ENCODE measurements at regions not wholly inside any gene's neighbourhood (a gene's known extent, or its start where the extent isn't known, plus 50 kb on each side); places are given as distances from the start of the nearest gene placed in this dataset.

DNA sequence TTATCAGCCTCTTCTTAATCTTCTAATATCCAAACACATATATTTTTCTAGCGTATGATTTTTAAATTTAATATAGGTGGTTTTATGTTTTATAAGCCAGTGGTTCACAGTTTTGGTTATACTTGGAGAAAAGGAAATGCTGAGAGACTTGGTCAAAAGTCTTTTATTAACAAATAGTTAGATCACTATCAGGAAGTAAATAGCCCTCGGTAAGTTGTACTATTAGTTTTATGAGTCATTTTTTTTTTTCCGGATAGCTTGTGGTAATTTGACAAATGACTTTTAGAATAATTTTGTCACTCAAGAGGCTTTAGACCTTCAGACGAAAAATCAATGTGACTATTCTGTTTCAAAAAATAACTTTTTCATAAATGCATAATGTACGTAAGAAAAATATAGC is 232.2 kb upstream of the ROBO1 start:
- Histone ChIP-seq H3K4me3 (ENCODE audit: low read length) (no peak overlapping the region), H3K4me1 (ENCODE audit: control insufficient read depth, insufficient read depth, low read length) (no peaks in the 10 kb centered on the region), H3K27me3 (replicated peaks; ENCODE audit: control insufficient read depth, insufficient read depth, low read length) (no peaks in the 10 kb centered on the region), H3K9ac (ENCODE audit: low read length) (no peak overlapping the region), H3K36me3 (ENCODE audit: control insufficient read depth, insufficient read depth, low read length, severe bottlenecking) (no peaks in the 10 kb centered on the region), H3K9me3 (ENCODE audit: control insufficient read depth, low read length) (peaks cover 6% of the 10 kb centered on the region)
- no peak for DNase-seq (ENCODE audit: low read depth)

DNA sequence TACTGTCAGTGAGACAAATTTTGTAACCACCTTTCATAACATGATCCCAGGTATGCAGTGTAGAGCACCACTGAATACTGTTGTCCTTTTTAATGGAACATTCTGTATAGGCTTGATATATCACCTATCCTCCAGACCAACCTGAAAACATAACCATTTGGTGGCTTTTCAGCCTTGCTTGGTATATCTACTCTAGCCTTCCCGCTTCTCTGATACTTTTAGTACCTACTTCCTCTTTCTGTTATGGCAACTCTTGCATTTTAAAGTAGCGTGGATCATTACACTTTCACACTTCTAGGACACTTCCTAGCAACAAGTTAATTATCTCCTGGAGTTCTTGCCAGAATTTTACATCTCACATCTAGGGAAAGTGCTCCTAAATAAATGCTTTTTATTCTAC is 226.6 kb upstream of the ROBO1 start:
- H3K9ac ChIP-seq (ENCODE audit: low read length), result no peak overlapping the region
- no peaks in the 10 kb centered on the region for H3K27me3 ChIP-seq (replicated peaks; ENCODE audit: control insufficient read depth, insufficient read depth, low read length)
- peaks cover 6% of the 10 kb centered on the region for H3K9me3 ChIP-seq (ENCODE audit: control insufficient read depth, low read length)
- no peaks in the 10 kb centered on the region for H3K36me3 ChIP-seq (ENCODE audit: control insufficient read depth, insufficient read depth, low read length, severe bottlenecking)
- no peak for DNase-seq (ENCODE audit: low read depth)
- H3K4me1 ChIP-seq (ENCODE audit: control insufficient read depth, insufficient read depth, low read length), result no peaks in the 10 kb centered on the region
- H3K4me3 ChIP-seq (ENCODE audit: low read length), result no peak overlapping the region

DNA sequence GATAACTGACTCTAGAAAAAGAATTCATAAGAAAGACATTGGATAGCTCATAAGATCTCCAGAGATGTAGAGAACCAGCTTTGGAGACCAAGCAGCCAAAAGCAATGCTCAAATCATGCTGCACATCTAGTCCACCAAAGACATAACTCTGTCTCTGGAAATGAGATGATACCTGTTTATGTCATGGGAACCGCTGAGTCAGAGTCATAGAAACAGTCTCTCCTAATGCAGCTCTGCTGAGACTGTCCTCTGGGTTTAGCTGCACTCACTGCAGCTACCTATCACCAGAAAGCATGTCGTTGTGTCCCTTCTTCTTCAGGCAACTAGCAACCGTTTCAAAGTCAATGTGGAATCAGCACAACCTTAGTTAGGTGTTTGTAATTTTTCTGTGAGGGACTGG is 218.5 kb upstream of the ROBO1 start:
- Histone ChIP-seq H3K4me1 (ENCODE audit: control insufficient read depth, insufficient read depth, low read length) (no peaks in the 10 kb centered on the region), H3K36me3 (ENCODE audit: control insufficient read depth, insufficient read depth, low read length, severe bottlenecking) (no peaks in the 10 kb centered on the region), H3K4me3 (ENCODE audit: low read length) (no peak overlapping the region), H3K27me3 (replicated peaks; ENCODE audit: control insufficient read depth, insufficient read depth, low read length) (no peaks in the 10 kb centered on the region), H3K9ac (ENCODE audit: low read length) (no peak overlapping the region), H3K9me3 (ENCODE audit: control insufficient read depth, low read length) (no peaks in the 10 kb centered on the region)
- DNase-seq (ENCODE audit: low read depth), result no peak

DNA sequence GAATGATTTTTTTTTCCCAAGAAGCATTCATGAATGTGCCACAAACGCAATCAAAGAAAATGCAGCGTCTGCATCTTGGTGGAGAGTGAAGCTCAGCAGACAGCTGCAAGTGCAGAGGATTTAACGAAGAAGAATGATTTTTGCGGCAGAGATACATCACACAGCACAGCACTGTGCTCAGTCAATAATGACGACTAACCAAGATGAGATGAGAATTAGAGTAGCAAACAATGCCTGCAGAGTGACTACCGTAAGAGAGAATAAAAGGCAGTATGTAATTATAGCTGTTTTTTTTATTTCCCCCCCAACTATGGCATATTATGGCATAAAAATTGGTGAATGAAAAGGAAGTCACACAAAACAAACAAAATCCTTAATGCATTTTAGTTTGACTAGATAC is 218.0 kb upstream of the ROBO1 start:
- H3K9ac ChIP-seq (ENCODE audit: low read length), result no peak overlapping the region
- no peaks in the 10 kb centered on the region for H3K4me1 ChIP-seq (ENCODE audit: control insufficient read depth, insufficient read depth, low read length)
- no peak overlapping the region for H3K4me3 ChIP-seq (ENCODE audit: low read length)
- DNase-seq (ENCODE audit: low read depth), result no peak
- no peaks in the 10 kb centered on the region for H3K36me3 ChIP-seq (ENCODE audit: control insufficient read depth, insufficient read depth, low read length, severe bottlenecking)
- H3K9me3 ChIP-seq (ENCODE audit: control insufficient read depth, low read length), result no peaks in the 10 kb centered on the region
- H3K27me3 ChIP-seq (replicated peaks; ENCODE audit: control insufficient read depth, insufficient read depth, low read length), result no peaks in the 10 kb centered on the region

DNA sequence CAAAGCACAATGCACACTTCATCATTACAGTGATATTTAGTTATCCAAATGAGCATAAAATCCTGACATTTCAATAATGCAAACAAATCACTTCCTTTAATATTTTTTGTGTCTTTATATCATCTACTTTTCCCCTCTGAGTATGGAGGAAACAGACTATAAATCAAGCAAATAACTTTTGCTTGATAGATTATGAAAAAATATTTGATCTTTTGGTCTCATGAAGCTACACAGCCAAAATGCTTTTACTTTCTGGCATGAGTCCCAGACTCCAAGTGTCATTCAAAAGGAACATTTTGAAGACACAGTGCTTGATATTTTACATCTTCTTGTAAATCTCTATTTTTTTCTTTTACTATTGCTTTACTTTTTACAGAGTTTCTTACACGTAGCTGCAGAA is 215.3 kb upstream of the ROBO1 start:
- no peaks in the 10 kb centered on the region for H3K36me3 ChIP-seq (ENCODE audit: control insufficient read depth, insufficient read depth, low read length, severe bottlenecking)
- H3K9ac ChIP-seq (ENCODE audit: low read length), result no peak overlapping the region
- H3K4me1 ChIP-seq (ENCODE audit: control insufficient read depth, insufficient read depth, low read length), result no peaks in the 10 kb centered on the region
- peak; percentile 10 for DNase-seq (ENCODE audit: low read depth)
- no peak overlapping the region for H3K4me3 ChIP-seq (ENCODE audit: low read length)
- no peaks in the 10 kb centered on the region for H3K9me3 ChIP-seq (ENCODE audit: control insufficient read depth, low read length)
- H3K27me3 ChIP-seq (replicated peaks; ENCODE audit: control insufficient read depth, insufficient read depth, low read length), result no peaks in the 10 kb centered on the region

DNA sequence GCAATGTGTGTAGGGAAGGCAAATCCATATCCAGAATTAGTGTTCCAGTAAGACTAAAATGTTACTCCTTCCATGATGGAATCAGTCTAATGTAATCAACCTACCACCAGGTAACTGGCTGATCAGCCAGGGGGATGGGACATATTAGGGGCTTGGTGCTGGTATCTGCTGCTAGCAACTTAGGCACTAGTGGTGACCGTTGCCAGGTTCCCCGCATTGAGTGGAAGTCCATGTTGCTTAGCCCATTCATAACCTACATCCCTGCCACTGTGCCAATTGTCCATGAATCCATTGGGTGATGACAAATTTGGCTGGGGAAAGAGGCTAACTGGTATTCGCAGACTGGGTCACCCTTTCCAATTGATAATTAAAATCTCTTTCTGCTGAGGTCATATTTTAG is 212.2 kb upstream of the ROBO1 start:
- Histone ChIP-seq H3K36me3 (ENCODE audit: control insufficient read depth, insufficient read depth, low read length, severe bottlenecking) (no peaks in the 10 kb centered on the region), H3K4me1 (ENCODE audit: control insufficient read depth, insufficient read depth, low read length) (no peaks in the 10 kb centered on the region), H3K4me3 (ENCODE audit: low read length) (no peak overlapping the region), H3K27me3 (replicated peaks; ENCODE audit: control insufficient read depth, insufficient read depth, low read length) (no peaks in the 10 kb centered on the region), H3K9me3 (ENCODE audit: control insufficient read depth, low read length) (no peaks in the 10 kb centered on the region), H3K9ac (ENCODE audit: low read length) (no peak overlapping the region)
- DNase-seq (ENCODE audit: low read depth), result no peak

DNA sequence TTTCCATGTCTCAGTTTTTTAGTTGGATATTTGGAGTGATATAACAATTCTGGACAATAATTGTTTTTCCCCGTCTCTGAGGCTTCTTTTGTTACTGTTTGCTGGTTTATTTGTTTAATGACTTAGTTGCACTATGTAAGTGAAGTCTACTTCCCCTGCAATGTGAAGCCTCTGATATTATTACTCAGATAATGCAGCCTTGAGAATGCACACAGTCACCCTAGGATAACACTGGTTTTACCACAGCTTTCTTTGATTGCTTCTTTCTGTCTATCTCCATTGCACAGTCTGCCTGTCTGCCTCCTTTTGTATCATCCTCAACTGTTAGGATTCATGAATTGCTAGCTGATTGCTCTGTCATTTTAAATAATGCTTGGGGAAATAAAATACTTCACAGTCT is 208.7 kb upstream of the ROBO1 start:
- Histone ChIP-seq H3K4me3 (ENCODE audit: low read length) (no peak overlapping the region), H3K36me3 (ENCODE audit: control insufficient read depth, insufficient read depth, low read length, severe bottlenecking) (no peaks in the 10 kb centered on the region), H3K9me3 (ENCODE audit: control insufficient read depth, low read length) (no peaks in the 10 kb centered on the region), H3K4me1 (ENCODE audit: control insufficient read depth, insufficient read depth, low read length) (no peaks in the 10 kb centered on the region), H3K9ac (ENCODE audit: low read length) (no peak overlapping the region), H3K27me3 (replicated peaks; ENCODE audit: control insufficient read depth, insufficient read depth, low read length) (no peaks in the 10 kb centered on the region)
- peak; percentile 11 for DNase-seq (ENCODE audit: low read depth)

DNA sequence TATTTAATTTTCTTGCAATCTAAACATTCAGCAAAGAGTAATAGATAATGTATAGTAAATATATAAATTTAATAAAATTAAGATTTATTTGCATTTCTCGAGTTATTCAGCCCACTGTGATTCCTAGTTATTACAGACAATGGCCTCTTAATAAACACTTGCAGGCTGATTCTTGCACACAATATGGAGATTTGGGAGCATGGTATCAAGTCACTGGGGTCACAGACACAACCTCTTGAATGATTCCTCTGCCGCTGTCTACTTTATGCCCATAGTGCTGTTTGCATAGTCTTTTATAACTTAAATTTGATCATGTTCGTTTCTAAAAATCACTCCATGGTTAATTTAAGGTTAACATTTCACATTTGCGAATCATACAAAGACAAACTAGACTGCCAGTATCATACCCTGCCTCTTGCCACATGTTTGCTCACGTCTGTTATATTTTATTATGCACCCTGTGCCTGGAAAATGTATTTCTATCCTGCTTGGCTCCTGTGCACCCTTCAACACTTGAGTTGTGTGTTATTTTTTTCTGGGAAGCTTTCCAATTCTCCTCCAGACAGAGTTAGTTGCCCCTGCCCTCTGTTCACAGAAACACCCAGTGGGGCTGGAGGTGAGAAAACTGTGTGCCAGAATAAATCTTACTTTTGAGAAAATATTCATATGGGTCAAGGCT is 206.3 kb upstream of the ROBO1 start:
- Histone ChIP-seq H3K4me1 (ENCODE audit: control insufficient read depth, insufficient read depth, low read length) (no peaks in the 10 kb centered on the region), H3K9ac (ENCODE audit: low read length) (no peak overlapping the region), H3K27me3 (replicated peaks; ENCODE audit: control insufficient read depth, insufficient read depth, low read length) (no peaks in the 10 kb centered on the region), H3K9me3 (ENCODE audit: control insufficient read depth, low read length) (no peaks in the 10 kb centered on the region), H3K4me3 (ENCODE audit: low read length) (no peak overlapping the region), H3K36me3 (ENCODE audit: control insufficient read depth, insufficient read depth, low read length, severe bottlenecking) (no peaks in the 10 kb centered on the region)
- peak; percentile 4 for DNase-seq (ENCODE audit: low read depth)

DNA sequence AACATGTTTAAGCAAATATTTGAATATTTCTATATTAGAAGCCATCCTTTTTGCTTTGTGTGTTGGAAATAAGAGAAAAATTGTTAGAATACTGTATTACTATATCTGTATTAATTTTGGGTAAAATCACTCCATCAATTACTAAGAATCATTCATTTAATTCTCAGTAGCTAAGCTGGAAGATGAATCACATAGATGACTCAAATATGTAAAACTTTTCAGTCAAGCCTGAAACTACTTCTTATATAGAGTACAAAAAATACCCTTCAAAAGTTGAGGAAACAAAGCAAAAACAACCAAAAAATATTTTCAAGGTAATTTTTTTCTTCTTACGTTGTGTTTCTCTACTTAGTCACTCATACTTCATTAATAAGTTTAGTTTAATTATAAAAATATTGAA is 205.7 kb upstream of the ROBO1 start:
- Histone ChIP-seq H3K4me1 (ENCODE audit: control insufficient read depth, insufficient read depth, low read length) (no peaks in the 10 kb centered on the region), H3K27me3 (replicated peaks; ENCODE audit: control insufficient read depth, insufficient read depth, low read length) (no peaks in the 10 kb centered on the region), H3K9ac (ENCODE audit: low read length) (no peak overlapping the region), H3K9me3 (ENCODE audit: control insufficient read depth, low read length) (no peaks in the 10 kb centered on the region), H3K4me3 (ENCODE audit: low read length) (no peak overlapping the region), H3K36me3 (ENCODE audit: control insufficient read depth, insufficient read depth, low read length, severe bottlenecking) (no peaks in the 10 kb centered on the region)
- peak; percentile 15 for DNase-seq (ENCODE audit: low read depth)

DNA sequence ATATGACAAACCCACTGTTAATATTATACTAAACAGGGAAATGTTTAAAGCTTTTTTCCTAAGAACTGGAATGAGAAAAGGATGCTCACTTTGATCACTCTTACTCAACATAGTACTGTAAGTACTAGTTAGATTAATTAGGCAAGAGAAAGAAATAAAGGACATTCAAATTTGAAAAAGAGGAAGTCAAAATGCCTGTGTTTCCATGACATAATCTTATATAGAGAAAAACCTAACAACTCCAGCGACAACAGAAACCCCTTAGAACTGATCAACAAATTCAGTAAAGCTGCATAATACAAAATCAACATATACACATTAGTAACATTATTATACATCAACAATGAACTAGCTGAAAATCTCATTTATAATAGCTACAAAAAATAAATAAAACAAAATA is 200.6 kb upstream of the ROBO1 start:
- Histone ChIP-seq H3K9me3 (ENCODE audit: control insufficient read depth, low read length) (peaks cover 11% of the 10 kb centered on the region), H3K4me3 (ENCODE audit: low read length) (no peak overlapping the region), H3K4me1 (ENCODE audit: control insufficient read depth, insufficient read depth, low read length) (no peaks in the 10 kb centered on the region), H3K36me3 (ENCODE audit: control insufficient read depth, insufficient read depth, low read length, severe bottlenecking) (no peaks in the 10 kb centered on the region), H3K9ac (ENCODE audit: low read length) (no peak overlapping the region), H3K27me3 (replicated peaks; ENCODE audit: control insufficient read depth, insufficient read depth, low read length) (no peaks in the 10 kb centered on the region)
- no peak for DNase-seq (ENCODE audit: low read depth)

DNA sequence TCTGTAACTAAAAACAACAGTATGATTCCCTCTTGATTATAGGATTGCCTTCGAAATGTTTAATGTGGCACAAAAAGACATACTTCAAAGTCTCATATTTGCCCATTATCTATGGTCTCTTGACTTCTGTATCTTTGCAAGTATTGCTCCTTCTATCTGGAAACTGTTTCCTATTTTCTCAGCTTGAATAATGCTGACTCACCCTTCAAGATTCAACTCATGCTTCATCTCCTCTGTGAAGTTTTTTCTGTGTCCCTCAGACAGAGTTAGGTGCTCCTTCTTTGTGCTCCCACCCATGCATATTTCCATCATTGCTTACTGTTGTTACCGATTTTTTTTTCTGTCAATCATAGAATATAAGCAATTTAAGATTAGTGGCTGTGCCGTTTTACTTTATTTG is 192.8 kb upstream of the ROBO1 start:
- Histone ChIP-seq H3K27me3 (replicated peaks; ENCODE audit: control insufficient read depth, insufficient read depth, low read length) (no peaks in the 10 kb centered on the region), H3K9me3 (ENCODE audit: control insufficient read depth, low read length) (peaks cover 14% of the 10 kb centered on the region)
- DNase-seq (ENCODE audit: low read depth), result peak; percentile 49

DNA sequence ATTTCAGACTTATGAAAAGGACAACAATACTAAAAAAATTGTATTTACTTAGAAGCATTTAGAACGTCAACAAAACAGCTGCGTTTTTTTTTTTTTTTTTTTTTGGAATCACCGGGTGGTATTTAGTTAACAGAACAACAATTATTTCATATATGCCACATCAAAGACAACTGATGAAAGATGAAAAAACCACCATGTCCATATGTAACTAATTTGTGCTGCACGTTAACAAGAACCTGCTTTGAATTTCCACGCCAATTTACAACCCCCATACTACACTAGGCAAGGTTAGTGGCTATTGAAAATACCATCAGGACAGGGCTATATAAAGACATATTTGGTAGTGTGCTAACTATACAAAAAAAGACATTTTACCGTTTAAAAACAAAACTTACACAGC is 189.3 kb upstream of the ROBO1 start:
- H3K36me3 ChIP-seq (ENCODE audit: control insufficient read depth, insufficient read depth, low read length, severe bottlenecking), result no peaks in the 10 kb centered on the region
- H3K9ac ChIP-seq (ENCODE audit: low read length), result no peak overlapping the region
- no peaks in the 10 kb centered on the region for H3K9me3 ChIP-seq (ENCODE audit: control insufficient read depth, low read length)
- no peaks in the 10 kb centered on the region for H3K4me1 ChIP-seq (ENCODE audit: control insufficient read depth, insufficient read depth, low read length)
- DNase-seq (ENCODE audit: low read depth), result no peak
- no peak overlapping the region for H3K4me3 ChIP-seq (ENCODE audit: low read length)
- H3K27me3 ChIP-seq (replicated peaks; ENCODE audit: control insufficient read depth, insufficient read depth, low read length), result no peaks in the 10 kb centered on the region

More for the DNA sequence above, 192.8 kb upstream of the ROBO1 start:
- Histone ChIP-seq H3K9ac (ENCODE audit: low read length) (no peak overlapping the region), H3K36me3 (ENCODE audit: control insufficient read depth, insufficient read depth, low read length, severe bottlenecking) (no peaks in the 10 kb centered on the region), H3K4me1 (ENCODE audit: control insufficient read depth, insufficient read depth, low read length) (no peaks in the 10 kb centered on the region), H3K4me3 (ENCODE audit: low read length) (no peak overlapping the region)

Data from adipocyte (in vitro differentiated cells).